Loucy (cell line): ENCODE measurements at regions not wholly inside any gene's neighbourhood (a gene's known extent, or its start where the extent isn't known, plus 50 kb on each side); places are given as distances from the start of the nearest gene placed in this dataset.

Experiments
- EZH2phosphoT487 ChIP-seq: fragments of 200-600 bp; IDR thresholded peaks from 2 replicates; pipeline ENCODE4 v1.6.1; 2018; ENCODE audit warnings: antibody characterized with exemption, mild to moderate bottlenecking, moderate library complexity, borderline replicate concordance
- TF ChIP-seq, protein P1 (sequence below): fragments of 200-600 bp; sonication (generic); conservative IDR thresholded peaks from 2 replicates; pipeline ENCODE4 v1.5.1; 2014; ENCODE audit warnings: mild to moderate bottlenecking, antibody characterized with exemption, low read length

DNA sequence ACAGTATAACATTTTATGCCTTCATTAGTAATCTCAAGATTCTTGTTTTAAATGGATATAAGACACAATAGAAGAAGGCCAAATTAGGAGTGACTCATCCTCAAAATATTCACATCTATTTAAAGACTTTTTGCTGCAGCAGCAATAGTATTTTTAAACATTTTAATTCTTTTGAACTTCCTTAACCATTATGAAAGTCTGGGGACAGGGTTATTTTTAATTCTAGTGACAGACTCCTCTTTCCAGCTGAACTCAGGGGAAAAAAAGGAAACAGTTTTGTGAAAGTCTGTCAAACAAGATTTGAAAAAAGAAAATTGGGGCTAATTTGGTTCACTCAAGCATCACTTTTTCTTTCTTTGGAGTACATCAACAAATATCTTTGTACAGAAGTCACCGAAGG is 541.8 kb downstream of the NUP35 start:
- TF ChIP-seq, protein P1, sequence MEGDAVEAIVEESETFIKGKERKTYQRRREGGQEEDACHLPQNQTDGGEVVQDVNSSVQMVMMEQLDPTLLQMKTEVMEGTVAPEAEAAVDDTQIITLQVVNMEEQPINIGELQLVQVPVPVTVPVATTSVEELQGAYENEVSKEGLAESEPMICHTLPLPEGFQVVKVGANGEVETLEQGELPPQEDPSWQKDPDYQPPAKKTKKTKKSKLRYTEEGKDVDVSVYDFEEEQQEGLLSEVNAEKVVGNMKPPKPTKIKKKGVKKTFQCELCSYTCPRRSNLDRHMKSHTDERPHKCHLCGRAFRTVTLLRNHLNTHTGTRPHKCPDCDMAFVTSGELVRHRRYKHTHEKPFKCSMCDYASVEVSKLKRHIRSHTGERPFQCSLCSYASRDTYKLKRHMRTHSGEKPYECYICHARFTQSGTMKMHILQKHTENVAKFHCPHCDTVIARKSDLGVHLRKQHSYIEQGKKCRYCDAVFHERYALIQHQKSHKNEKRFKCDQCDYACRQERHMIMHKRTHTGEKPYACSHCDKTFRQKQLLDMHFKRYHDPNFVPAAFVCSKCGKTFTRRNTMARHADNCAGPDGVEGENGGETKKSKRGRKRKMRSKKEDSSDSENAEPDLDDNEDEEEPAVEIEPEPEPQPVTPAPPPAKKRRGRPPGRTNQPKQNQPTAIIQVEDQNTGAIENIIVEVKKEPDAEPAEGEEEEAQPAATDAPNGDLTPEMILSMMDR: no peak
- TF ChIP-seq EZH2phosphoT487: no peak
